Liver (tissue), 8 donors: ENCODE measurements at regions not wholly inside any gene's neighbourhood (a gene's known extent, or its start where the extent isn't known, plus 50 kb on each side); places are given as distances from the start of the nearest gene placed in this dataset.

Experiments used
- DNase-seq: peaks from one replicate; pipeline ENCODE4 v3.0.0-alpha.2; 2017; ENCODE audit warnings: low spot score
- H3K27ac ChIP-seq, 2 donors: one replicate each; pipeline ENCODE4 v1.7.0; 2013; ENCODE audit warnings: inconsistent platforms in 2 of 2, low read length in 2 of 2, control low read depth in 1 of 2, low read depth in 1 of 2, mild to moderate bottlenecking in 1 of 2
- H3K27me3 ChIP-seq, 4 donors: one replicate each; pipeline versions ENCODE4 v1.6.1 to v1.7.0; 2013; ENCODE audit warnings: low read length in 3 of 4, inconsistent platforms in 1 of 4, mild to moderate bottlenecking in 1 of 4, moderate library complexity in 1 of 4; ENCODE audit not compliant: control insufficient read depth in 4 of 4, insufficient read depth in 4 of 4
- H3K36me3 ChIP-seq, 4 donors: one replicate each; pipeline versions ENCODE4 v1.6.1 to v1.7.0; 2013; ENCODE audit warnings: low read length in 3 of 4, mild to moderate bottlenecking in 3 of 4, low read depth in 1 of 4, moderate library complexity in 1 of 4; ENCODE audit not compliant: control insufficient read depth in 4 of 4, insufficient read depth in 3 of 4
- H3K4me1 ChIP-seq, 4 donors: one replicate each; pipeline versions ENCODE4 v1.6.1 to v1.7.0; 2013; ENCODE audit warnings: low read length in 3 of 4, mild to moderate bottlenecking in 3 of 4, moderate library complexity in 1 of 4; ENCODE audit not compliant: control insufficient read depth in 4 of 4, insufficient read depth in 4 of 4
- H3K4me3 ChIP-seq, 3 donors: one replicate each; pipeline versions ENCODE4 v1.6.1 to v1.7.0; 2013; ENCODE audit warnings: low read length in 3 of 3, control low read depth in 1 of 3, low read depth in 1 of 3, mild to moderate bottlenecking in 1 of 3
- H3K9ac ChIP-seq, 2 donors: one replicate each; pipeline ENCODE4 v1.7.0; 2013; ENCODE audit warnings: low read length in 2 of 2, mild to moderate bottlenecking in 2 of 2, moderate library complexity in 2 of 2, control low read depth in 1 of 2, low read depth in 1 of 2
- H3K9me3 ChIP-seq, 4 donors: one replicate each; pipeline versions ENCODE4 v1.6.1 to v1.7.0; 2013; ENCODE audit warnings: low read length in 3 of 4; ENCODE audit not compliant: control insufficient read depth in 4 of 4
- ATF3 ChIP-seq: IDR thresholded peaks from 2 replicates; pipeline ENCODE4 v1.6.1; 2016; ENCODE audit warnings: antibody characterized with exemption
- CTCF ChIP-seq: fragments of 150-350 bp; IDR thresholded peaks from 2 replicates; pipeline ENCODE4 v1.5.1; 2017; ENCODE audit warnings: improper control_type of control experiment, low read depth, low read length; ENCODE audit not compliant: missing input control
- EGR1 ChIP-seq, 2 donors: IDR thresholded peaks; 2 replicates each; pipeline ENCODE4 v1.6.1; 2016 to 2018; ENCODE audit warnings: antibody characterized with exemption in 2 of 2, low read depth in 2 of 2
- FOXA1 ChIP-seq: IDR thresholded peaks from 2 replicates; pipeline ENCODE4 v1.6.1; 2016; ENCODE audit warnings: antibody characterized with exemption
- FOXA2 ChIP-seq: IDR thresholded peaks from 2 replicates; pipeline ENCODE4 v1.6.1; 2016; ENCODE audit warnings: antibody characterized with exemption
- GABPA ChIP-seq, 2 donors: IDR thresholded peaks in 1 of 2; conservative IDR thresholded peaks in 1 of 2; 2 replicates each; pipeline ENCODE4 v1.6.1; 2016; ENCODE audit warnings: antibody characterized with exemption in 2 of 2, mild to moderate bottlenecking in 1 of 2, moderate library complexity in 1 of 2
- HNF4G ChIP-seq: IDR thresholded peaks from 2 replicates; pipeline ENCODE4 v1.6.1; 2016; ENCODE audit warnings: antibody characterized with exemption
- JUND ChIP-seq, 2 donors: IDR thresholded peaks; 2 replicates each; pipeline ENCODE4 v1.6.1; 2016; ENCODE audit warnings: antibody characterized with exemption in 2 of 2
- MAX ChIP-seq: IDR thresholded peaks from 2 replicates; pipeline ENCODE4 v1.6.1; 2016; ENCODE audit warnings: antibody characterized with exemption
- NR2F2 ChIP-seq: IDR thresholded peaks from 2 replicates; pipeline ENCODE4 v1.6.1; 2016; ENCODE audit warnings: antibody characterized with exemption
- RAD21 ChIP-seq, 2 donors: IDR thresholded peaks; 2 replicates each; pipeline ENCODE4 v1.6.1; 2016; ENCODE audit warnings: antibody characterized with exemption in 2 of 2, mild to moderate bottlenecking in 2 of 2
- REST ChIP-seq: IDR thresholded peaks from 2 replicates; pipeline ENCODE4 v1.6.1; 2016; ENCODE audit warnings: antibody characterized with exemption, mild to moderate bottlenecking
- RXRA ChIP-seq, 2 donors: IDR thresholded peaks; 2 replicates each; pipeline ENCODE4 v1.6.1; 2017 to 2018; ENCODE audit warnings: antibody characterized with exemption in 2 of 2, mild to moderate bottlenecking in 1 of 2
- SP1 ChIP-seq: IDR thresholded peaks from 2 replicates; pipeline ENCODE4 v1.6.1; 2018; ENCODE audit warnings: antibody characterized with exemption, mild to moderate bottlenecking
- YY1 ChIP-seq: IDR thresholded peaks from 2 replicates; pipeline ENCODE4 v1.6.1; 2016; ENCODE audit warnings: antibody characterized with exemption, mild to moderate bottlenecking
- ZBTB33 ChIP-seq: IDR thresholded peaks from 2 replicates; pipeline ENCODE4 v1.6.1; 2016; ENCODE audit warnings: antibody characterized with exemption
- WGBS: extraction: QIAGEN DNeasy Blood & Tissue Kit; methylation state at CpG from one replicate; pipeline ENCODE4 v1.1.7; 2013; 5-methylcytosine and 5-hydroxymethylcytosine counted together
- donor health status: healthy.
- donor health status: healthy.
- donor health status: healthy.
- donor health status: healthy.
- donor health status: healthy.

GRCh38 chr1:55713516-55713915, 498.4 kb upstream of the USP24 start:
- no peaks in the 10 kb centered on the region for H3K27me3 ChIP-seq
- no peak overlapping the region for H3K4me3 ChIP-seq
- no peak for DNase-seq
- no peak overlapping the region for H3K27ac ChIP-seq
- H3K36me3 ChIP-seq = no peaks in the 10 kb centered on the region
- 88% methylated on average over 5 of the region's 5 CpGs for WGBS
- no peak overlapping the region for H3K9ac ChIP-seq
- peaks cover 0 to 5% (median 2%) of the 10 kb centered on the region in 4 donors for H3K4me1 ChIP-seq
- no peaks in the 10 kb centered on the region for H3K9me3 ChIP-seq
- no peak for TF ChIP-seq RXRA (IDR thresholded peaks at IDR 0.05)
- TF ChIP-seq ZBTB33 = no peak
- no peak for TF ChIP-seq RAD21 (IDR thresholded peaks at IDR 0.05)
- no peak for TF ChIP-seq GABPA (IDR thresholded peaks at IDR 0.05 in 1 of 2, conservative IDR thresholded peaks at IDR 0.05 in 1 of 2)
- no peak for TF ChIP-seq ATF3
- TF ChIP-seq FOXA1 = no peak
- TF ChIP-seq EGR1 (IDR thresholded peaks at IDR 0.05; ENCODE audit: low read depth in 2 of 2) = no peak
- no peak for TF ChIP-seq NR2F2
- no peak for TF ChIP-seq HNF4G
- no peak for TF ChIP-seq JUND (IDR thresholded peaks at IDR 0.05)
- no peak for TF ChIP-seq CTCF
- no peak for TF ChIP-seq FOXA2

GRCh38 chr1:55712148-55712547, 497.0 kb upstream of the USP24 start:
- Histone ChIP-seq H3K4me1 (no peaks in the 10 kb centered on the region), H3K36me3 (no peaks in the 10 kb centered on the region), H3K27me3 (no peaks in the 10 kb centered on the region), H3K27ac (no peak overlapping the region), H3K4me3 (no peak overlapping the region), H3K9ac (no peak overlapping the region), H3K9me3 (no peaks in the 10 kb centered on the region)
- DNase-seq = no peak
- TF ChIP-seq HNF4G (no peak), NR2F2 (no peak), SP1 (no peak), RXRA (IDR thresholded peaks at IDR 0.05) (no peak), ATF3 (no peak), GABPA (IDR thresholded peaks at IDR 0.05 in 1 of 2, conservative IDR thresholded peaks at IDR 0.05 in 1 of 2) (no peak), YY1 (no peak), FOXA1 (no peak), JUND (IDR thresholded peaks at IDR 0.05) (no peak), REST (no peak), ZBTB33 (no peak), MAX (no peak), FOXA2 (no peak)
- WGBS = 89% methylated on average over 6 of the region's 6 CpGs
